Gastroesophageal sphincter (tissue), 3 donors: ENCODE measurements at regions not wholly inside any gene's neighbourhood (a gene's known extent, or its start where the extent isn't known, plus 50 kb on each side); places are given as distances from the start of the nearest gene placed in this dataset.

Source experiments
- CTCF ChIP-seq, 4 experiments: fragments of 200-600 bp in 2 of 4; fragments of 450-650 bp in 2 of 4; sonication (generic) in 1 of 4; IDR thresholded peaks; one replicate each; pipeline ENCODE4 v1.5.1; 2017 to 2019; ENCODE audit warnings: antibody characterized with exemption in 4 of 4, mild to moderate bottlenecking in 2 of 4, moderate library complexity in 2 of 4
- EP300 ChIP-seq: sonication (generic); formaldehyde crosslinking; IDR thresholded peaks from one replicate; pipeline ENCODE4 v1.6.1; 2017; ENCODE audit warnings: antibody characterized with exemption, mild to moderate bottlenecking
- POLR2A ChIP-seq, 2 donors: fragments of 450-650 bp; IDR thresholded peaks; one replicate each; pipeline ENCODE4 v1.6.1; 2017; ENCODE audit warnings: antibody characterized with exemption in 2 of 2, mild to moderate bottlenecking in 2 of 2, moderate library complexity in 1 of 2
- POLR2AphosphoS5 ChIP-seq: sonication (generic); formaldehyde crosslinking; IDR thresholded peaks from one replicate; pipeline ENCODE4 v1.6.1; 2017; ENCODE audit warnings: antibody characterized with exemption

- no peak for TF ChIP-seq CTCF (IDR thresholded peaks at IDR 0.05)
- TF ChIP-seq POLR2A (IDR thresholded peaks at IDR 0.05), result no peak
- TF ChIP-seq POLR2AphosphoS5, result no peak
- no peak for TF ChIP-seq EP300
Measured at GRCh38 chr4:123825596-123826291, 429.1 kb downstream of the SPRY1 start.
